Hepatocyte (in vitro differentiated cells): ENCODE measurements at regions not wholly inside any gene's neighbourhood (a gene's known extent, or its start where the extent isn't known, plus 50 kb on each side); places are given as distances from the start of the nearest gene placed in this dataset.

ENCODE experiments used
- CTCF ChIP-seq: fragments of 200-600 bp; sonication (generic); IDR thresholded peaks from 2 replicates; pipeline ENCODE4 v1.5.1; 2016; ENCODE audit warnings: antibody characterized with exemption, mild to moderate bottlenecking; ENCODE audit not compliant: poor library complexity
- EZH2 ChIP-seq: fragments of 200-600 bp; sonication (generic); IDR thresholded peaks from 2 replicates; pipeline ENCODE4 v1.6.1; 2016; ENCODE audit warnings: antibody characterized with exemption, mild to moderate bottlenecking, borderline replicate concordance
- EZH2phosphoT487 ChIP-seq: fragments of 200-600 bp; sonication (generic); IDR thresholded peaks from one replicate; pipeline ENCODE4 v1.6.1; 2018; ENCODE audit warnings: antibody characterized with exemption, mild to moderate bottlenecking, low read depth, moderate library complexity; ENCODE audit not compliant: unreplicated experiment, severe bottlenecking

- TF ChIP-seq CTCF (no peak), EZH2phosphoT487 (no peak), EZH2 (no peak)
These were observed 209.7 kb downstream of the SKIDA1 start for GRCh38 chr10:21315645-21316220.
